Activated naive CD8-positive, alpha-beta T cell treated with anti-CD3 and anti-CD28 coated beads, Interleukin-2, amount 10 ng/mL, durations not matched to agents 7 days and 5 days (primary cell): ENCODE measurements at regions not wholly inside any gene's neighbourhood (a gene's known extent, or its start where the extent isn't known, plus 50 kb on each side); places are given as distances from the start of the nearest gene placed in this dataset.
A peak's percentile ranks its signal among the peaks of the same experiment; 100 is the strongest.
"Not testable (repeated sequence)": the region's sequence is repeated elsewhere in the genome, so short reads cannot be mapped to it uniquely, and the experiment has no call there.

Experiments used
- ATAC-seq: fragments of 150-1000 bp; cut with Tn5 transposase; one replicate; pipeline ENCODE4 v1.10.0; 2021; ENCODE audit warnings: low read depth, moderate library complexity
- POLR2A ChIA-PET: fragments of 350-600 bp; sonication (Branson Sonifier 250); formaldehyde crosslinking; loops from one replicate; lab custom pipeline; 2021; ENCODE audit warnings: antibody characterized with exemption; lab: Charles Lee
- DNase-seq: peaks from one replicate; pipeline ENCODE4 v3.0.0; 2021
- H3K27ac Mint-ChIP-seq: one replicate; pipeline ENCODE4 v1.8.0; 2022; ENCODE audit warnings: mild to moderate bottlenecking, mixed read lengths
- H3K27me3 Mint-ChIP-seq: one replicate; pipeline ENCODE4 v1.8.0; 2022; ENCODE audit warnings: mild to moderate bottlenecking, moderate library complexity, mixed read lengths
- H3K36me3 Mint-ChIP-seq: one replicate; pipeline ENCODE4 v1.8.0; 2021; ENCODE audit warnings: mild to moderate bottlenecking, mixed read lengths
- H3K4me1 Mint-ChIP-seq: one replicate; pipeline ENCODE4 v1.8.0; 2021; ENCODE audit warnings: mixed read lengths
- H3K4me3 Mint-ChIP-seq: one replicate; pipeline ENCODE4 v1.8.0; 2022; ENCODE audit warnings: mild to moderate bottlenecking, moderate library complexity, mixed read lengths
- H3K9me3 Mint-ChIP-seq: one replicate; pipeline ENCODE4 v1.8.0; 2021; ENCODE audit warnings: mixed read lengths

DNA sequence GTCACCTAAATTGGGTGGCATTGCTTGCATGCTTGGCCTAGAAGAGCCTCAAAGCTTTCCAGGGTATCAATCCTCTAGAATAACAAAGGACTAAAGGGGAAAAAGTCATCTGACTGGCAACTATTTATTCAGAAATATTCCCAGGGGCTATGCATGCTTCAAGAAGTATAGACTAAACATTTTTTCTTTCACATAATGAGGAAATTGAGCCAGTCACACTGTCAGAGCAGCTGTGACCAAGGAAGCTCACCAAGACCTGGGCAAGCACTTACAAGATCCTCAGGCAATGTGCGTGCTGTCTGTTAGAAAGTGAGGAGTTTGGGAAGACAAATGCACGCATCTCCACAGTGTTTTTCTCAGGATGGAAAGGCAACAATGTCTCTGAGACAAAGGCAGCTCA, 747.2 kb downstream of the DIAPH3 start:
- no peak overlapping the region for H3K4me3 Mint-ChIP-seq
- no peaks in the 10 kb centered on the region for H3K9me3 Mint-ChIP-seq
- H3K4me1 Mint-ChIP-seq: no peaks in the 10 kb centered on the region
- POLR2A ChIA-PET: no interaction called here
- H3K36me3 Mint-ChIP-seq: no peaks in the 10 kb centered on the region
- no peaks in the 10 kb centered on the region for H3K27me3 Mint-ChIP-seq
- no peak overlapping the region for H3K27ac Mint-ChIP-seq
- ATAC-seq (no peak), DNase-seq (no peak)

DNA sequence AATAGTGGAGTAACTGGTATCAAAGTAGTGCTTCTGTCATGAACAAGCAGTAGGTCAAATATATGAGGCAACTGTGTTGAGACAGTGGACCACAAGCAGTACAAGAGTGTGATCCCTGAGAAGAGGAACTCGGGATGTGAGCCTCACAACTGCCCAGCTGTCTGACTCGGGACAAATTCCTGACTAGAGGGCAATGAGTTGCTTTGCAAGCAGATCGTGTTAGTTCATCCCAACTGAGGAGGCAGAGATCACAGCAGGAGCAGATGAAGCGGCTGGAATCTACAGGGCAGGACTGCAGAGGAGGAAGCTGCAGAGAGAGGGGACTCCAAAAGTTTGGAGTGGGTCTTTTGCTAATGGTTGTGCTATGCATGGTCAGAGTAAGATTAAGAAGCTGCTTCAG, 741.1 kb downstream of the DIAPH3 start:
- POLR2A ChIA-PET: no interaction called here
- DNase-seq (no peak), ATAC-seq (no peak)
- peaks cover 3% of the 10 kb centered on the region for H3K27me3 Mint-ChIP-seq
- no peaks in the 10 kb centered on the region for H3K36me3 Mint-ChIP-seq
- H3K4me3 Mint-ChIP-seq: no peak overlapping the region
- H3K9me3 Mint-ChIP-seq: no peaks in the 10 kb centered on the region
- no peaks in the 10 kb centered on the region for H3K4me1 Mint-ChIP-seq
- no peak overlapping the region for H3K27ac Mint-ChIP-seq

DNA sequence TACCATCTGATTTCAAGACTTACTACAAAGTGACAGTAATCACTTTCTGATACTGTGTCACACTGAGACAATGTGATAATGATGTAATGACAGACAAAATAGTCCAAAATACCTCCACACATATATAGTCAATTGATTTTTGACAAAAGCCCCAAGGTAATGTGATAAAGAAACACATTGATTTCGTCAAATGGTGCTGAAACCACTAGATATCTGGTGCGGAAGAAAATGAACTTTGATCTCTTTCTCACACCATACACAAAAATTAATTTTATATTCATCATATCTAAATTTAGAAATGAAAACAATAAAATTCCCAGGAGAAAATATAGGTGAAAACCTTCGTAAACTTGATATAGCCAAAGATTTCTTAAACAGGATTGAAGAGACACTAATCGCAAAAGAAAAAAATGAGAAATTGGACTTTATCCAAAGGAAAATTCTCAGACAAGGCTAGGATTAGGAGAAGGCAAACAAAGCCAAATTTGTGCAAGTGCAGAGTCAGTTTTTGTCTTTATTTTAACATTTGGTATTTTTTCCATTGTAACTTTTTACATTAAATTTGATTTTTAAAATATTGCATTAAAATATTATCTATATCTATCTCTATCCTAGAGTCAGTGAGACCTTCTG, 739.9 kb downstream of the DIAPH3 start:
- ATAC-seq (no peak), DNase-seq (no peak)
- Mint-ChIP-seq H3K36me3 (no peaks in the 10 kb centered on the region), H3K27me3 (peaks cover 3% of the 10 kb centered on the region), H3K4me3 (no peak overlapping the region), H3K27ac (no peak overlapping the region), H3K9me3 (no peaks in the 10 kb centered on the region), H3K4me1 (no peaks in the 10 kb centered on the region)
- POLR2A ChIA-PET: no interaction called here

DNA sequence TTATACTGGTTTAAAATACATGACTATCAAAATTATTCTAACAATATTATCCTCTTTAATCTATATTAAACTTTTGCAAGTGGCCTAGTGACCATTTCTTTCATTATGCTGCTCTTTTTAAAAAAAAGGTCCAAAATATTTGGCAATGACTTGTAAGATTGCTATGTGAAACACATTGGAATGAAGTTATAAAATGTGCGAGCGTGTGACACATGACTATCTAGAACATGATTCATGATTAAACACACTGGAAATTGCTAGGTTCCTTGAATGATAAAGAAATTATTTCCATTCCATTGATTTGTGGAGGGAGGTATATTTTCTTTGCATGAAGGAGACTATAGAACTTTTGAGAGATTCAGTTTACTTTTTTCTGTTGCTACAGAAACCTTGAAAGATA, 739.1 kb downstream of the DIAPH3 start:
- no peak overlapping the region for H3K27ac Mint-ChIP-seq
- POLR2A ChIA-PET: no interaction called here
- DNase-seq (no peak), ATAC-seq (no peak)
- H3K27me3 Mint-ChIP-seq: peaks cover 3% of the 10 kb centered on the region
- no peaks in the 10 kb centered on the region for H3K9me3 Mint-ChIP-seq
- H3K4me3 Mint-ChIP-seq: no peak overlapping the region
- H3K4me1 Mint-ChIP-seq: no peaks in the 10 kb centered on the region
- H3K36me3 Mint-ChIP-seq: no peaks in the 10 kb centered on the region

DNA sequence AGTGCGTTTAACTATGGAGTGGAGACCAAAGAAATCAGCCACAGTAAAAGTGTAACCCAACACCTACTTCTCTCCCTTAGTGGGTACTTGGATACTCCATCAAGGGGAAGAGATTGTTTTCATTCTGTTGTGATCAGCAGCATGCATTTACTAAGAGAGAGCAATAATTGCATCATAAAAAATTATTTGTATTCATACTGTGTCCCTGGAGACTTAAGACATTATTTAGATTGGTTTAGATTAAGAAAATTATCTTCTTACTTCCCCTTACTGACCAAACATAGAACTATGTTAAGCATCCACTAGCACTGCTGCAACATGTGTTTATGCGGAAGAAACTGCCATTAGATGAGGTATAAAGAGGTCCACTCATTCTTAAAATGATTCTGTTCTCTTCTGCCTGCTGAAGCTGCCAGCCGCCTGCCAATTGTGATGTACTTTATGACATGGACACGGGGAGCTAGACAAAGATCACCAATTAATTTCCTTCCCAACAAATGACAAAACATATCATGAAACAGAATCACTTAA, 738.5 kb downstream of the DIAPH3 start:
- no peaks in the 10 kb centered on the region for H3K4me1 Mint-ChIP-seq
- POLR2A ChIA-PET: no interaction called here
- H3K27ac Mint-ChIP-seq: no peak overlapping the region
- peaks cover 3% of the 10 kb centered on the region for H3K27me3 Mint-ChIP-seq
- no peak overlapping the region for H3K4me3 Mint-ChIP-seq
- DNase-seq: no peak
- no peaks in the 10 kb centered on the region for H3K36me3 Mint-ChIP-seq
- H3K9me3 Mint-ChIP-seq: peaks cover 2% of the 10 kb centered on the region
- ATAC-seq: no peak

DNA sequence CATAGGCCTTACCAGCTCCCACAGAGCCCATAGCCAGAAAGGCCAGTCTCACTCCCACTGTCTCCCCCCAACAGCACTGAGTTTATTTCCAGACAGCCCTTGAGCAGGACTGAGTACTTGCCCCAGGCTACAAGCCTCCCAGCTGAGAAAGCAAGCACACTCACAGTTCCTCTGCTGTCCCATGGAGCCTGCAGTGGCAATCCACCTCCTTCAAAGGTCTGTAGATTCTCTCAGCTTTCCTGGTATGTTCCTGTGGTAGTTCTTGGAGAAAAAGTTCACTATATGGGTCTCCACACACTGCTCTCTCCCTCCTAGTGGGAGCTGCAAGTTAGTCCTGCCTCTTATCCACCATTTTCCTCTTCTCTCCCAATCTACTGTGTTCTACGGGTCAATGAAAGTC, 728.7 kb downstream of the DIAPH3 start:
- Mint-ChIP-seq H3K27ac (no peak overlapping the region), H3K27me3 (no peaks in the 10 kb centered on the region), H3K36me3 (no peaks in the 10 kb centered on the region), H3K4me3 (no peak overlapping the region), H3K9me3 (peaks cover 9% of the 10 kb centered on the region), H3K4me1 (peaks cover 3% of the 10 kb centered on the region)
- ATAC-seq (no peak), DNase-seq (no peak)
- POLR2A ChIA-PET: no interaction called here

DNA sequence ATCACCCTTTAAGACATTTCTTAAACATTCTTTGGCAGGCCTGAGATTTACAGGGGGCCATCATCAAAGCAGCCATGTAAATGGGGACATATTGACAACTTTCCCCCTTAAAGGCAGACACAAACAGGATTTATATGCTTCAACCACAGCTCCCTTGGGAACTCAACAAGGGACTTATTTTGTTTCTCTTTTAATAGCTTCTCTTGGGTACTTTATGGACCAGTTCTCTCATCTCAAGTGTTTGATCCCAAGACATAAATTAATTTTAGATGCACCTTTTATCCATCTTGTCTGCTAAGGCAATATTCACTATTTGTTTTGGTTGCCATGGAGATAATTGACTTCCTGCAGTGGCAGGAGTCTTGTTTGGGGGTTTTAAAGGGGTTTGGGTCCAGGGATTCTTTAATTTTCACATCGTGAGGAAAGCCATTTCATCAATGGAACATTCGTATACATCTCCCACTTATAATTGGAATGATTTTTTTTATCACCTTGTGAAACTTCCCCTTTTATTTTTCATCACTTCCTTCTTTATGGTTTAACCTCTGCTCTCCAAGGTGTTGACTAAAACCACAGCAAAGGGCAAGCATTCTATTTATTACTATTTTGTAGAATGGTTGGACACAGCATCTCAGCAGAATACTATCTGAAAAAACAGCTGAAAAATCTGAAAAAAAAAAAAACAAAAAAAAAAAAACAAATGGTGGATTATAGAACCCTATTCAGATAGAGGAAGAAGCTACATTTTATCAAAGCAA, 726.0 kb downstream of the DIAPH3 start:
- DNase-seq (no peak), ATAC-seq (no peak)
- no peak overlapping the region for H3K27ac Mint-ChIP-seq
- POLR2A ChIA-PET: interaction anchor here (0.6 kb wide), 2 partner anchors 21 to 55 kb away, joined by 3 to 5 read pairs; no protein-coding TSS in a partner anchor
- H3K4me1 Mint-ChIP-seq: peaks cover 15% of the 10 kb centered on the region
- no peaks in the 10 kb centered on the region for H3K27me3 Mint-ChIP-seq
- H3K9me3 Mint-ChIP-seq: peaks cover 9% of the 10 kb centered on the region
- H3K4me3 Mint-ChIP-seq: no peak overlapping the region
- no peaks in the 10 kb centered on the region for H3K36me3 Mint-ChIP-seq

DNA sequence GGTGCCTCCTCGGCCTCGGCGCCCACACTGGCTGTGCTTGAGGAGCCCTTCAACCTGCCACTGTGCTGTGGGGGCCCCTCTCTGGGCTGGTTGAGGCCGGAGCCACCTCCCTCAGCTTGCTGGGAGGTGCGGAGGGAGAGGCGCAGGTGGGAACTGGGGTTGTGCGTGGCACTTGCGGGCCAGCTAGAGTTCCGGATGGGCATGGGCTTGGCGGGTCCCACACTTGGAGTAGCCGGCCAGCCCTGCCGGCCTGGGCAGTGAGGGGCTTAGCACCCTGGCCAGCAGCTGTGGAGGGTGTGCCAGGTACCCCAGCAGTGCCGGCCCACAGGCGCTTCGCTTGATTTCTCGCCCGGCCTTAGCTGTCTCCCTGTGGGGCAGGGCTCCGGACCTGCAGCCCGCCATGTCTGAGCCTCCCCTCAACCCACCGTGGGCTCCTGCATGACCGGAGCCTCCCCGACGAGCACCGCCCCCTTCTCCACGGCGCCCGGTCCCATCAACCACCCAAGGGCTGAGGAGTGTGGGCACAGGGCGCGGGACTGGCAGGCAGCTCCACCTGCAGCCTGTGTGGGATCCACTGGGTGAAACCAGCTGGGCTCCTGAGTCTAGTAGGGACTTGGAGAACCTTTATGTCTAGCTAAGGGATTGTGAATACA, 723.8 kb downstream of the DIAPH3 start:
- Mint-ChIP-seq H3K36me3 (no peaks in the 10 kb centered on the region), H3K27me3 (no peaks in the 10 kb centered on the region), H3K4me3 (no peak overlapping the region), H3K27ac (no peak overlapping the region), H3K4me1 (peaks cover 15% of the 10 kb centered on the region), H3K9me3 (peaks cover 2% of the 10 kb centered on the region)
- POLR2A ChIA-PET: no interaction called here
- ATAC-seq (no peak), DNase-seq (no peak)

DNA sequence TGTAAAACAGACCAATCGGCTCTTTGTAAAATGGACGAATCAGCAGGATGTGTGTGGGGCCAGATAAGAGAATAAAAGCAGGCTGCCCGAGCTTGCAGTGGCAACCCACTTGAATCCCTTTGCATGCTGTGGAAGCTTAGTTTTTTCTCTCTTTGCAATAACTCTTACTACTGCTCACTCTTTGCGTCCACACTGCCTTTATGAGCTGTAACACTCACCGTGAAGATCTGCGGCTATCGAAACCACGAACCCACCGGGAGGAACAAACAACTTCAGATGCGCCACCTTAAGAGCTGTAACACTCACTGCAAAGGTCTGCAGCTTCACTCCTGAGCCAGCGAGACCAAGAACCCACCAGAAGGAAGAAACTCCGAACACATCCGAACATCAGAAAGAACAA, 722.7 kb downstream of the DIAPH3 start:
- Mint-ChIP-seq H3K4me3 (peak overlapping the region; percentile 69), H3K27ac (peak overlapping the region; percentile 71), H3K4me1 (peaks cover 15% of the 10 kb centered on the region)
- H3K27me3 Mint-ChIP-seq, H3K36me3 Mint-ChIP-seq, POLR2A ChIA-PET, H3K9me3 Mint-ChIP-seq: not testable (repeated sequence)
- ATAC-seq (peak; percentile 73), DNase-seq (peak; percentile 37)

DNA sequence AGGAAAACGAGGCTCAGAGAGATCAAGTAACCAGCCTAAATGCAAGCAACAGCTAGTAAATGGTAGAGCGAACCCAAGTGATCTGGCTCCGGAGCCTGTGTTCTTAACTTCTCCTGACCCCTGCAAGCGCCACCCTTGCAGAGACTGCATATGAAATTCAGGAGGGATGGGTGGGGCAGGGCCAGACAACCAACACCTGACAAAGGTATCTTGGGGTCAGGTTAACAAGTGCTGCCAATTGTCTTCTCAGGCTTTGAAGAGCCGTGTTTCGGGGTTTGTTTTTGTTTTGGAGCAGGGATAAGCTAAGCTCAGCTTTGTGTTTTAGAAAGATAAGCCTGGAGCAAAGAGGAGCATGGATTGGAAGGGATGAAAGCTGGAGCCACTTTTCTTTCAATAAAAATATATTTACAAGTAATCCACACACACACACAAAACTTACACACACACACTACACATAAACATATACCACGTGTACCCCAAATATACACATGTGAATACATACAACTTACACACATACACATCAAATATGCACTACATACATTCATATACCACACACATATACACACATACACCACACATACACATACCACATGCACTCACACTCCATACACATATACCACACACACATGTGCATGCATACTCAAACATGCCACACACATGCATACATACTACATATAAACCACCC, 722.0 kb downstream of the DIAPH3 start:
- Mint-ChIP-seq H3K4me1 (peaks cover 15% of the 10 kb centered on the region), H3K27me3 (no peaks in the 10 kb centered on the region), H3K36me3 (no peaks in the 10 kb centered on the region), H3K9me3 (no peaks in the 10 kb centered on the region), H3K27ac (peak overlapping the region; percentile 71), H3K4me3 (peak overlapping the region; percentile 69)
- DNase-seq (no peak), ATAC-seq (no peak)
- POLR2A ChIA-PET: no interaction called here

DNA sequence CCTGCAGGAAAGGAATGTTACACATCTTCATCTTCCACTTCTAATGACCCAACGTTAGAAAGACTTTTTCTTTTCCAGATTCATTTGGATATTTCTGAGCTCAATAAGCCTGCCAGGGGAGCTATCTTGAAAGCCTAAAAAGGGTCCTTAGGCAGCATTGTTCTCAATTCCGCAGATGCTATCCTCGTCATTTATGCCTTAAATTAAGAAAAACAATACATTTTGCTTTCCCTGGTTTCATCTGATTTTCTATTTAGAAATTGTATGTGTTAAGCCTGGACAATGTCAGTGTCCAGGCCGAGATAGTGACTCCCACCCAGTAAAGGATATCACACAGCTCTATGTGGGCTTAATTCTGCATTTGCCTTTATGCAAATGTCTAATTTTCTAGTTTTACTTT, 721.3 kb downstream of the DIAPH3 start:
- DNase-seq: no peak
- Mint-ChIP-seq H3K36me3 (no peaks in the 10 kb centered on the region), H3K4me1 (peaks cover 15% of the 10 kb centered on the region)

DNA sequence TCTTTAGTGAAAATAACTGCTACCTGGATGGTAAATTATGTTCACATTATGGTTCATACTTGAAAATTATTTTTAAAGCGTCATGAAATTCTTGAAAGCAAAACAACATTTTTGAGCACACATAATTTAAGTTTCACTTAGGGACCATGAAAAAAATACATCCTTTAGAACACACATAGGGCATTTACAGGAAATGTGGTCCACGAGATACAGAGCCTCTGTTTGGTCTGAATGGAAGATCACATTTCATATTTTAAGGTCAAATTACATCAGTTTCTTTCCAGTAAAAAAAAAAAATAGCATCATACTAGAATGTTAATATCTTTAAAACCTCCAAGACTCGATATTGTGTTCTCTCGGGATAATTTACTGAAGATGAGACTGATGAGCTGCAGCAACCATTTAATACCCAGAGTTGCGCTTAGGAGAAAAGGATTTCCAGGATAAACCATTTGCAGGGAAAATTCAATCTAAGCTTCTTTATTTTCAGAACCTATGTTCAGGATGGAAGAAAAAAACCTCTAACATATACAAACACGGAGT, 720.7 kb downstream of the DIAPH3 start:
- peaks cover 2% of the 10 kb centered on the region for H3K27me3 Mint-ChIP-seq
- H3K27ac Mint-ChIP-seq: no peak overlapping the region
- no peak for DNase-seq
- peaks cover 12% of the 10 kb centered on the region for H3K4me1 Mint-ChIP-seq
- ATAC-seq: no peak
- H3K4me3 Mint-ChIP-seq: no peak overlapping the region
- no peaks in the 10 kb centered on the region for H3K36me3 Mint-ChIP-seq
- no peaks in the 10 kb centered on the region for H3K9me3 Mint-ChIP-seq
- POLR2A ChIA-PET: no interaction called here

More for the DNA sequence above, 721.3 kb downstream of the DIAPH3 start:
- Mint-ChIP-seq H3K9me3 (no peaks in the 10 kb centered on the region), H3K4me3 (no peak overlapping the region), H3K27ac (no peak overlapping the region), H3K27me3 (no peaks in the 10 kb centered on the region)
- no peak for ATAC-seq
- POLR2A ChIA-PET: no interaction called here

DNA sequence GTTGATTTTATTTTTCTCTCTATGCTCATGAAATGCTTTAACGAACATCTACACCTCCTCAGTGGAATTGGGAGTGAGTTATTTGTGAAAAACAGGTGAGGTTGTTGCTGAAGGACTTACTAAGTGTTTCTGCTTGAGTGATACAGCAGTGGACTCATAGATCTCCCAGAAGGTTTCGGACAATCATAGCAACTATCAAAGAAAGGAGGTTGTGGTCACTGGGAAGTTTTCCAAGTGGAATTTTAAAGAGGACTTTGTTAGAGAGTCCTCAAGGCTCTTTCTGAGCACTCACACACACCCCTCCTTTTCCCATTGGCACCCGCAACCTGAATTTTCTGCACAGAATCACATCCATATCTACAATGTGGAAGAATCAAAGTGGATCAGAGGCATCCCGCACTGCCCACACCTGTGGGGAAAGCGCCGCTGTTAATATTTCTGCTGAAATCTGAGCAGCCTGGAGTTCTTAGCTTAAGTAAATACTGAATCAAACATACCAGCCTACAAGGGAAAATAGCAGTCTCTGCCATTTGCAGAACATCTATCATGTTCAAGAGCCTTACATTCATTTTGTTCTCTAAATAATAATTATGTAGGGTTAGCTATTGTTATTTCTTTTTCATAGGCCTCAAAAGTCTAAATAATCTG, 719.4 kb downstream of the DIAPH3 start:
- Mint-ChIP-seq H3K36me3 (no peaks in the 10 kb centered on the region), H3K9me3 (no peaks in the 10 kb centered on the region), H3K4me1 (peaks cover 12% of the 10 kb centered on the region), H3K27ac (no peak overlapping the region), H3K4me3 (no peak overlapping the region), H3K27me3 (peaks cover 3% of the 10 kb centered on the region)
- DNase-seq (no peak), ATAC-seq (no peak)
- POLR2A ChIA-PET: no interaction called here
